Suppressor macrophage treated with lipopolysaccharide for 4 hours (primary cell): ENCODE measurements at regions not wholly inside any gene's neighbourhood (a gene's known extent, or its start where the extent isn't known, plus 50 kb on each side); places are given as distances from the start of the nearest gene placed in this dataset.
A peak's percentile ranks its signal among the peaks of the same experiment; 100 is the strongest.
"Not testable (repeated sequence)": the region's sequence is repeated elsewhere in the genome, so short reads cannot be mapped to it uniquely, and the experiment has no call there.

Source experiments
- DNase-seq: peaks from one replicate; pipeline ENCODE4 v3.0.0-alpha.2; 2020

GRCh38 chr1:90346757-90347156 lies 351.8 kb downstream of the ZNF326 start:
- no peak for DNase-seq

- DNase-seq: no peak
Observed at GRCh38 chr1:90346349-90346748, 351.4 kb downstream of the ZNF326 start.

- no peak for DNase-seq
Observed at GRCh38 chr1:90344963-90345730, 350.2 kb downstream of the ZNF326 start.

GRCh38 chr1:90341516-90341915 lies 346.6 kb downstream of the ZNF326 start:
- no peak for DNase-seq

- DNase-seq: no peak
Observed at GRCh38 chr1:90340606-90341005, 345.7 kb downstream of the ZNF326 start.

GRCh38 chr1:90339811-90340210 lies 344.9 kb downstream of the ZNF326 start:
- DNase-seq: no peak

GRCh38 chr1:90336552-90337324 lies 341.8 kb downstream of the ZNF326 start:
- no peak for DNase-seq

GRCh38 chr1:90335558-90335957 lies 340.6 kb downstream of the ZNF326 start:
- no peak for DNase-seq

- DNase-seq: no peak
Observed at GRCh38 chr1:90334137-90334536, 339.2 kb downstream of the ZNF326 start.

GRCh38 chr1:90325168-90325567 lies 330.3 kb downstream of the ZNF326 start:
- DNase-seq: peak; percentile 59

- DNase-seq: no peak
Observed at GRCh38 chr1:90322186-90322585, 327.3 kb downstream of the ZNF326 start.

GRCh38 chr1:90319918-90320317 lies 325.0 kb downstream of the ZNF326 start:
- DNase-seq: no peak

- DNase-seq: no peak
Observed at GRCh38 chr1:90318431-90318830, 323.5 kb downstream of the ZNF326 start.

GRCh38 chr1:90317628-90318027 lies 322.7 kb downstream of the ZNF326 start:
- DNase-seq: no peak

GRCh38 chr1:90314533-90314932 lies 319.6 kb downstream of the ZNF326 start:
- DNase-seq: no peak

GRCh38 chr1:90313778-90314177 lies 318.9 kb downstream of the ZNF326 start:
- DNase-seq: no peak

- DNase-seq: no peak
Observed at GRCh38 chr1:90309806-90310205, 314.9 kb downstream of the ZNF326 start.

GRCh38 chr1:90308421-90308820 lies 313.5 kb downstream of the ZNF326 start:
- DNase-seq: no peak

GRCh38 chr1:90305577-90305976 lies 310.7 kb downstream of the ZNF326 start:
- no peak for DNase-seq

- no peak for DNase-seq
Observed at GRCh38 chr1:90296327-90296726, 301.4 kb downstream of the ZNF326 start.

- DNase-seq: no peak
Observed at GRCh38 chr1:90295534-90295933, 300.6 kb downstream of the ZNF326 start.

- DNase-seq: no peak
Observed at GRCh38 chr1:90291431-90292216, 296.7 kb downstream of the ZNF326 start.

- DNase-seq: no peak
Observed at GRCh38 chr1:90282811-90283210, 287.9 kb downstream of the ZNF326 start.

GRCh38 chr1:90281886-90282285 lies 287.0 kb downstream of the ZNF326 start:
- DNase-seq: not testable (repeated sequence)
